DND-41 (cell line): ENCODE measurements at regions not wholly inside any gene's neighbourhood (a gene's known extent, or its start where the extent isn't known, plus 50 kb on each side); places are given as distances from the start of the nearest gene placed in this dataset.

Source experiments
- CTCF ChIP-seq: IDR thresholded peaks from 2 replicates; pipeline ENCODE4 v1.5.1; 2012; ENCODE audit warnings: borderline replicate concordance, low read length, moderate library complexity, mild to moderate bottlenecking; ENCODE audit not compliant: poor library complexity, severe bottlenecking; ENCODE audit errors: extremely low read depth
- EZH2 ChIP-seq: IDR thresholded peaks from 3 replicates; pipeline ENCODE4 v1.6.1; 2012; ENCODE audit warnings: borderline replicate concordance, low read depth, mild to moderate bottlenecking, moderate library complexity, low read length, inconsistent platforms; ENCODE audit not compliant: severe bottlenecking

- TF ChIP-seq CTCF (no peak), EZH2 (no peak)
Measured at GRCh38 chr6:143612186-143612585, 65.6 kb upstream of the PHACTR2 start.
